ENCODE measurements at regions not wholly inside any gene's neighbourhood (a gene's known extent, or its start where the extent isn't known, plus 50 kb on each side); places are given as distances from the start of the nearest gene placed in this dataset.

GRCh38 chr6:97885325-97885724 is 602.3 kb upstream of the MMS22L start:
- TF ChIP-seq CTCF (IDR thresholded peaks at IDR 0.05): no peak
- TF ChIP-seq POLR2A (IDR thresholded peaks at IDR 0.05): no peak
